ENCODE measurements at regions not wholly inside any gene's neighbourhood (a gene's known extent, or its start where the extent isn't known, plus 50 kb on each side); places are given as distances from the start of the nearest gene placed in this dataset.

DNA sequence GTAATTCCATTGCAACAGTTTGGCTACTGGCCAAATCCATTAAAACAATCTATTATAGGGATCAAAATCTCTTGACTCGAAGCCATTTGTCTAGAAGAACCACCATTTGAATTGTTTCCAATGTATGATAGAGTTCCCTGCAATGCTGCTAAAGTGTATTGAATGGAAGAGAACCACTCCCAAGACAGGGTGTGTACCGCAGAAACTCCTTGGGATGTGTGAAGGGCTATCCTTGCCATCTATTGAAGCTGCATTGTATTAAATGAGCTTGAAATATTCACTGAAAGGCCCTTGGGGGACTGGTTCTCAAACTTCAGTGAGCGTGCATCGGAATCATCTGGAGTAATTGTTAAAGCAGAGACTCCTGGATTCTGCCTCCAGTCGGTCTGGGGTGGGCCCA lies 260.4 kb upstream of the MEIS1 start:
- Histone ChIP-seq H3K4me1 (ENCODE audit: control insufficient read depth, insufficient read depth, low read length) (peaks cover 8% of the 10 kb centered on the region; the same call in 1 of the 2 replicates), H3K4me3 (ENCODE audit: low read depth, low read length) (no peak overlapping the region), H3K9me3 (ENCODE audit: control insufficient read depth, insufficient read depth, low read depth, low read length) (no peaks in the 10 kb centered on the region), H3K27ac (ENCODE audit: extremely low read depth, low read depth, low read length) (no peak overlapping the region), H3K36me3 (ENCODE audit: control insufficient read depth in 2 of 2, insufficient read depth in 1 of 2, low read length in 2 of 2) (no peaks in the 10 kb centered on the region)
- ChIA-PET CTCF (no interaction called here), POLR2A (no interaction called here)
- TF ChIP-seq, protein P1, sequence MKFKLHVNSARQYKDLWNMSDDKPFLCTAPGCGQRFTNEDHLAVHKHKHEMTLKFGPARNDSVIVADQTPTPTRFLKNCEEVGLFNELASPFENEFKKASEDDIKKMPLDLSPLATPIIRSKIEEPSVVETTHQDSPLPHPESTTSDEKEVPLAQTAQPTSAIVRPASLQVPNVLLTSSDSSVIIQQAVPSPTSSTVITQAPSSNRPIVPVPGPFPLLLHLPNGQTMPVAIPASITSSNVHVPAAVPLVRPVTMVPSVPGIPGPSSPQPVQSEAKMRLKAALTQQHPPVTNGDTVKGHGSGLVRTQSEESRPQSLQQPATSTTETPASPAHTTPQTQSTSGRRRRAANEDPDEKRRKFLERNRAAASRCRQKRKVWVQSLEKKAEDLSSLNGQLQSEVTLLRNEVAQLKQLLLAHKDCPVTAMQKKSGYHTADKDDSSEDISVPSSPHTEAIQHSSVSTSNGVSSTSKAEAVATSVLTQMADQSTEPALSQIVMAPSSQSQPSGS (tag by site-specific recombination; IDR thresholded peaks at IDR 0.05; ENCODE audit: low read depth): no peak

DNA sequence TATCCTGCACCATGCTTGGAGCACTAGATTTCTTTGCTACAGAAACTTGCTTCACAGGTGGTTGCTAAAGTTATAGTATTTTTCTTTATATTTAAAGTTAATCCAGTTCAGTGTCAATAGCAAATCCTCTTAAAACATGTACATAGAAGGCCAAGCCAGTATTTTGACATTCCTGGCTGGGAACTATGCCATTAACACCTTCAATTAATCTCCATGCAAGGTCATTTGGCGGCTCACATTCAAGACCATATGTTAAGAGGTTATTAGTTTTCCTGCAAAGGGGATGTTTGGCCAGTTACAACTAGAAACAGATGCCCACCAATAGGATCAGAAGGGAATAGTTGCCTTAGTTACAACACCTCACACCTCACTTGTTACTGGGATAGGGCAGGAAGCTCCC lies 261.3 kb upstream of the MEIS1 start:
- TF ChIP-seq, protein P2, sequence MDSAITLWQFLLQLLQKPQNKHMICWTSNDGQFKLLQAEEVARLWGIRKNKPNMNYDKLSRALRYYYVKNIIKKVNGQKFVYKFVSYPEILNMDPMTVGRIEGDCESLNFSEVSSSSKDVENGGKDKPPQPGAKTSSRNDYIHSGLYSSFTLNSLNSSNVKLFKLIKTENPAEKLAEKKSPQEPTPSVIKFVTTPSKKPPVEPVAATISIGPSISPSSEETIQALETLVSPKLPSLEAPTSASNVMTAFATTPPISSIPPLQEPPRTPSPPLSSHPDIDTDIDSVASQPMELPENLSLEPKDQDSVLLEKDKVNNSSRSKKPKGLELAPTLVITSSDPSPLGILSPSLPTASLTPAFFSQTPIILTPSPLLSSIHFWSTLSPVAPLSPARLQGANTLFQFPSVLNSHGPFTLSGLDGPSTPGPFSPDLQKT (IDR thresholded peaks at IDR 0.05; ENCODE audit: borderline replicate concordance, low read depth, low read length): no peak
- no peak for TF ChIP-seq ZFHX2 (tag by site-specific recombination; conservative IDR thresholded peaks at IDR 0.05)
- TF ChIP-seq, protein P3, sequence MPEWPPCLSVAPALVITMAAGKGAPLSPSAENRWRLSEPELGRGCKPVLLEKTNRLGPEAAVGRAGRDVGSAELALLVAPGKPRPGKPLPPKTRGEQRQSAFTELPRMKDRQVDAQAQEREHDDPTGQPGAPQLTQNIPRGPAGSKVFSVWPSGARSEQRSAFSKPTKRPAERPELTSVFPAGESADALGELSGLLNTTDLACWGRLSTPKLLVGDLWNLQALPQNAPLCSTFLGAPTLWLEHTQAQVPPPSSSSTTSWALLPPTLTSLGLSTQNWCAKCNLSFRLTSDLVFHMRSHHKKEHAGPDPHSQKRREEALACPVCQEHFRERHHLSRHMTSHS (tag by site-specific recombination; IDR thresholded peaks at IDR 0.05): no peak
- TF ChIP-seq ZNF26 (tag by site-specific recombination; IDR thresholded peaks at IDR 0.05): no peak
- no peak for TF ChIP-seq ZNF202 (tag by site-specific recombination; IDR thresholded peaks at IDR 0.05; ENCODE audit: borderline replicate concordance)
- no peaks in the 10 kb centered on the region for H3K36me3 ChIP-seq (ENCODE audit: control insufficient read depth in 2 of 2, insufficient read depth in 1 of 2, low read length in 2 of 2)
- peaks cover 8% of the 10 kb centered on the region; the same call in 1 of the 2 replicates for H3K4me1 ChIP-seq (ENCODE audit: control insufficient read depth, insufficient read depth, low read length)
- no peak overlapping the region for H3K4me3 ChIP-seq (ENCODE audit: low read depth, low read length)
- H3K27ac ChIP-seq (ENCODE audit: extremely low read depth, low read depth, low read length): no peak overlapping the region
- ChIA-PET CTCF (no interaction called here), POLR2A (no interaction called here)
- H3K9me3 ChIP-seq (ENCODE audit: control insufficient read depth, insufficient read depth, low read depth, low read length): no peaks in the 10 kb centered on the region

- no peak overlapping the region for H3K27ac ChIP-seq (ENCODE audit: extremely low read depth, low read depth, low read length)
- no peak overlapping the region for H3K4me3 ChIP-seq (ENCODE audit: low read depth, low read length)
- peaks cover 8% of the 10 kb centered on the region; the same call in 1 of the 2 replicates for H3K4me1 ChIP-seq (ENCODE audit: control insufficient read depth, insufficient read depth, low read length)
- H3K9me3 ChIP-seq (ENCODE audit: control insufficient read depth, insufficient read depth, low read depth, low read length): no peaks in the 10 kb centered on the region
- CTCF ChIA-PET: no interaction called here
- H3K36me3 ChIP-seq (ENCODE audit: control insufficient read depth in 2 of 2, insufficient read depth in 1 of 2, low read length in 2 of 2): no peaks in the 10 kb centered on the region
- POLR2A ChIA-PET: interaction anchor here (0.6 kb wide), 1 partner anchor 42 kb away, joined by 6 read pairs; no protein-coding TSS in a partner anchor
- TF ChIP-seq ZNF449 (tag by site-specific recombination; IDR thresholded peaks at IDR 0.05) (peak; percentile 77), ZFP37 (tag by site-specific recombination; IDR thresholded peaks at IDR 0.05) (no peak), GFI1B (tag by site-specific recombination; IDR thresholded peaks at IDR 0.05) (no peak), ZNF514 (tag by site-specific recombination; IDR thresholded peaks at IDR 0.05) (no peak), WT1 (tag by site-specific recombination; IDR thresholded peaks at IDR 0.05) (peak; percentile 70), SP3 (tag by site-specific recombination; IDR thresholded peaks at IDR 0.05) (no peak), ZNF677 (tag by site-specific recombination; IDR thresholded peaks at IDR 0.05) (no peak), PRDM1 (tag by site-specific recombination; IDR thresholded peaks at IDR 0.05) (no peak), ZNF580 (tag by site-specific recombination; IDR thresholded peaks at IDR 0.05) (0 out of 2 replicates have a peak, but pooled peaks have one; percentile 13), ZNF843 (tag by site-specific recombination; IDR thresholded peaks at IDR 0.05) (peak; percentile 58), OSR2 (tag by site-specific recombination; IDR thresholded peaks at IDR 0.05) (peak; percentile 58; the same call in 1 of the 2 replicates), ZNF776 (tag by site-specific recombination; IDR thresholded peaks at IDR 0.05; ENCODE audit: borderline replicate concordance) (no peak), ZNF654 (tag by site-specific recombination; IDR thresholded peaks at IDR 0.05; ENCODE audit: low read depth) (0 out of 2 replicates have a peak, but pooled peaks have one; percentile 4)
- TF ChIP-seq, protein P4, sequence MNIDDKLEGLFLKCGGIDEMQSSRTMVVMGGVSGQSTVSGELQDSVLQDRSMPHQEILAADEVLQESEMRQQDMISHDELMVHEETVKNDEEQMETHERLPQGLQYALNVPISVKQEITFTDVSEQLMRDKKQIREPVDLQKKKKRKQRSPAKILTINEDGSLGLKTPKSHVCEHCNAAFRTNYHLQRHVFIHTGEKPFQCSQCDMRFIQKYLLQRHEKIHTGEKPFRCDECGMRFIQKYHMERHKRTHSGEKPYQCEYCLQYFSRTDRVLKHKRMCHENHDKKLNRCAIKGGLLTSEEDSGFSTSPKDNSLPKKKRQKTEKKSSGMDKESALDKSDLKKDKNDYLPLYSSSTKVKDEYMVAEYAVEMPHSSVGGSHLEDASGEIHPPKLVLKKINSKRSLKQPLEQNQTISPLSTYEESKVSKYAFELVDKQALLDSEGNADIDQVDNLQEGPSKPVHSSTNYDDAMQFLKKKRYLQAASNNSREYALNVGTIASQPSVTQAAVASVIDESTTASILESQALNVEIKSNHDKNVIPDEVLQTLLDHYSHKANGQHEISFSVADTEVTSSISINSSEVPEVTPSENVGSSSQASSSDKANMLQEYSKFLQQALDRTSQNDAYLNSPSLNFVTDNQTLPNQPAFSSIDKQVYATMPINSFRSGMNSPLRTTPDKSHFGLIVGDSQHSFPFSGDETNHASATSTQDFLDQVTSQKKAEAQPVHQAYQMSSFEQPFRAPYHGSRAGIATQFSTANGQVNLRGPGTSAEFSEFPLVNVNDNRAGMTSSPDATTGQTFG (tag by site-specific recombination; IDR thresholded peaks at IDR 0.05; ENCODE audit: borderline replicate concordance): no peak
- TF ChIP-seq, protein P5, sequence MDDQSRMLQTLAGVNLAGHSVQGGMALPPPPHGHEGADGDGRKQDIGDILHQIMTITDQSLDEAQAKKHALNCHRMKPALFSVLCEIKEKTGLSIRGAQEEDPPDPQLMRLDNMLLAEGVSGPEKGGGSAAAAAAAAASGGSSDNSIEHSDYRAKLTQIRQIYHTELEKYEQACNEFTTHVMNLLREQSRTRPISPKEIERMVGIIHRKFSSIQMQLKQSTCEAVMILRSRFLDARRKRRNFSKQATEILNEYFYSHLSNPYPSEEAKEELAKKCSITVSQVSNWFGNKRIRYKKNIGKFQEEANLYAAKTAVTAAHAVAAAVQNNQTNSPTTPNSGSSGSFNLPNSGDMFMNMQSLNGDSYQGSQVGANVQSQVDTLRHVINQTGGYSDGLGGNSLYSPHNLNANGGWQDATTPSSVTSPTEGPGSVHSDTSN (CRISPR knock-in tag; IDR thresholded peaks at IDR 0.05): no peak
Measured at GRCh38 chr2:66171530-66171929, 263.4 kb upstream of the MEIS1 start.
